H4 (cell line): ENCODE measurements at regions not wholly inside any gene's neighbourhood (a gene's known extent, or its start where the extent isn't known, plus 50 kb on each side); places are given as distances from the start of the nearest gene placed in this dataset.
A peak's percentile ranks its signal among the peaks of the same experiment; 100 is the strongest.
"Not testable (repeated sequence)": the region's sequence is repeated elsewhere in the genome, so short reads cannot be mapped to it uniquely, and the experiment has no call there.

Source experiments
- DNase-seq: peaks from one replicate; pipeline ENCODE4 v3.0.0-alpha.2; 2015; ENCODE audit warnings: low spot score

DNA sequence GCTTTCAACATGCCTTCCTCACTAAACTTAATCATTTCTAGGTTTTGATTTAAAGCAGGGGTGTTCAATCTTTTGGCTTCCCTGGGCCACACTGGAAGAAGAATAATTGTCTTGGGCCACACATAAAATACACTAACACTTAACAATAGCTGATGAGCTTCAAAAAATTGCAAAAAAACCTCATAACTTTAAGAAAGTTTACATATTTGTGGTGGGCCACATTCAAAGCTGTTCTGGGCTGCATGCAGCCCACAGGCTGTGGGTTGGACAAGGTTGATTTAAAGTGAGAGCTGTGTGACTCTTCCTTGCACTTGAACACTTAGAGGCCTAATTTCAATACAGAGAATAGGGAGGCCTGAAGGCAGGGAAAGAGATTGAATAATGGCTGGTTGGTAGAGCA is 598.3 kb downstream of the EFNA5 start:
- peak; percentile 59 for DNase-seq

DNA sequence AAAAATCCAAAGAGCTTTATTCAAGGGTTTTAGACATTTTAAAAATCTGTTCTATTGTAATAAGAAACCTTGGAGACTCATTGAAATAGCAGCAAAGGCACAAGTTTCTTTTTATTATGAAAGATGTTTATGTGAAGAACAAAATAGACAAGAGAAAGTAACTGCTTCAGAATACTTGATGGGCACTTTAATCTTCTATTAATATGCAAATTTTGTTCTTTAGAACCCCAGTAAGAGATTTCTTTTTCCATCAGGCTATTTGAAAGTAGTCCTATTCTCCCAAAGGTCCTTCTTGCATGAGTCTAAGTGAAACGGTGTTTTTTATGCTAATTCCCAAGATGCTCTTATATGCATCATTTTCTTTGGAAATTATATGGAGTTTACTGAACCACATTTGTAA is 602.0 kb downstream of the EFNA5 start:
- DNase-seq = no peak

DNA sequence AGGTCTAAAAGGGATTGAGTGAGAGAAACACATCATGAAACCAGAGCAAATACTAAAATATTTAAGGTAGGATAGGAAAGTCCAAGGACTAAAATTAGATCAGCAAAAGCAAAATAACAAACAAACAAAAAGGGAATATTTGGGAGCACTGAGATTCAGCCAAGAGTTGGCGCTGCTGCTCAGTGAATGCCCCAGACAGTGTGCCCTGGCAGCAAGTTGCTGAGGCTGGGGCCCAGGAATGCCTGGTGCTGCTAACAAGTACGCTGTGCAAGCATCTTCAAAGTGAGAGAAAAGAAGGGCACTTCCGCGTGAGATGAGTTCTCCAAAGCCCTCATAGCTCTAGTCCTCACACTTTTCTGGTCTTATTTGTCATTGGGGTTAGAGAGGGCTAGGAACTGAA is 603.3 kb downstream of the EFNA5 start:
- DNase-seq = no peak

DNA sequence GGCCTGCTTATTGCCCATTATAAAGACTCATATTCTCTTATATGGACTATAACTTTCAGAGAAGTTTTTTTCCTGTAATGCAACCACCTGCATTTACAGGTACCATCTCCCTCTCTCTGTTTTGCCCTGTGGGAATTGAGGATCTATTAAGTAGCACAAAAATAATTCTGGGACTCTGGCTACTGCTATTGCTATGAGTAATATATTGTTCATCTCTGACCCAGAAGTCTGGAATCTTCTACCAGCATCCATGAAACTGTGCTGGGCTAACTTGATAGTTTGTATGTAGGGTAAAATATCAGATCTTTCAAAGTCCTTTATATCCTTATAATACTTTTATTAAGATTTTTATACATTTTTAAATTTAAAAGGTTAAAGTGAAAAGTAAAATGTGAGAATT is 607.2 kb downstream of the EFNA5 start:
- DNase-seq = no peak

DNA sequence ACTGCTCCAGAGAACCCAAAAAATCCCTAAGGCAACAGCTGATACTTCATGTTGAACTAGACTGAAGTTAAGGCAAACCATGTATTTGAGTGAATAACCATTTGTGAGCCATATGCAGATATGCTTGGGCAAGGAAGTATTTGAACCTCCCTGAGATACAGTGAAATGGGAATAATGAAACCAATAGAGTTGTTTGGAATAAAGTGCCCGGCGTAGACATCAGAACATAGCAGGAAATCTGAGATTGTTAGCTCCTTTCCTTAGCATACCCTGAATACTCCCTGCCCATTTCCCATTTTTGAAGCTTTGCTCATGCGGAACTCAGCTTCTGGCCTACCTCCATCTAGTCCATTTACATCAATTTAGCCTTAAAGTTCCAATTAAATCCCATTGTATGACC is 611.9 kb downstream of the EFNA5 start:
- no peak for DNase-seq

DNA sequence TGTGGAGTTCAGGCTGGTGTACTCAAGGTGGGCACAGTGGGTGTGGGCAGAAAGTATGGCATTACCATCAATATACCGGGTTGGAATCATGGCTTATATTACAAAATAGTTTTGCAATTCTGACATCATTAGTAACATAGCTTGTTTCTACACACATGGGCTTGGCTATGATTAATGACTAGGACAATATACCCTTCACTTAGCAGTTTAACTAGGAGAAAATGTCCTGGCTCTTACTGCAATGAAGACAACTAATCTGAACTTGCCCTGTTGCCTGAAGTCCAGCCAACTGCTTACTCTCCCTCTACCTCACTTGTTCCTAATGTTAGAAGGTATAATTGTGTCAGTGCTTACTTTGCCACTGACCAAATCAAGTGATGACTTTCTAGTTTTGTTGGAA is 612.5 kb downstream of the EFNA5 start:
- DNase-seq = no peak

DNA sequence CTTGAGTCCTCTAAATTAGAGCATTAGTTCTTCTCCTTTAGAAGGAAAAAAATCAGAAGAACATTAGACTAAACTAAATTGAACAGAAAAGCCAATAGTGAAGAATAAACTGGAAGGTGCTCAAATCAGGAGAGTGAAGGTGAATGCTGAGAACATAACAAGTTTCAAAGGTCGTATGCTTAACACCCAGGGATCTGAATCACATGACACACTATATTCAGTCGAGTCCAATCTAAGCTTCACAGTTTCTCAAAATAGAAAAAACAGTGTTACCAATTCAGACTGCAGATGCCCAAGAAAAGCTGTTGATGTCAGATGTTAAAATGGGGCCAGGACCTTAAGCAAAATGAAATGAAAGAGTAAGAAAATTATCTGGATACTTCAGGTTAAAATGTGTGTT is 614.5 kb downstream of the EFNA5 start:
- no peak for DNase-seq

DNA sequence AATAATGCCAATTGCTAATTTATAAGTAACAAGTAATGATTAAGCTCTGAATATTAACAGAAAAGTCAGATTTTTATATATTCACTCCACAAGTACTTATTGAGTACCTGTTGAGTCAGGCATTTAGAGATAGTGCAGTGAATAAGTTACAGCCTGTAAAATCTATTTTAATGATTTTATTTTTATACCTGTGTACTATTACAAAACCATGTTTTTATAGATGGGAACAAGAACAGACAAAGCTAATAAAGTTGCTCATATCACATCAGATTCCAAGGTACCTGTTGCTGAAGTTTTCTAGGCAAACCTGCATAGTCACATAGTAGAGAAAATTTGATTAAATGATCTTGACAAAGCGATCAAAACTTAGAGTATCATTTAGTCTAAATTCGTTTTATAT is 623.7 kb downstream of the EFNA5 start:
- no peak for DNase-seq

DNA sequence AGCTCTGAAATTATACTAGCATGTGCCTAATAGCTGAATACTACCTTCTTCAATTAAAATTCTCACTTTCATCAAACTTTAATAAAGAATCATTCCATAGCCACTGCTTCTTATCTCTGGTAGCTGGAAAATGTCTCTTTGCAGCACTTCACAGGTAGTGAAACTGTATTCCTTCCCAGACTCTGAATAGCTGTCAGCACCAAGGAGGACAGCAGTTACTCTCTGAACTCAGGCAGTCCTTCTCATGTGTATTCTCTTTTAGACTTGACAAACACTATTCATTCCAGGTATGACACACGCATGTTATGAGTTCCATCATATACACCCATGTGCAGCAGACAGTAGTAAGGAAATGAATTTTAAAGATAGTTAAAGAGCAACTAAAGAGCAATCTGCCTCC is 627.1 kb downstream of the EFNA5 start:
- no peak for DNase-seq

DNA sequence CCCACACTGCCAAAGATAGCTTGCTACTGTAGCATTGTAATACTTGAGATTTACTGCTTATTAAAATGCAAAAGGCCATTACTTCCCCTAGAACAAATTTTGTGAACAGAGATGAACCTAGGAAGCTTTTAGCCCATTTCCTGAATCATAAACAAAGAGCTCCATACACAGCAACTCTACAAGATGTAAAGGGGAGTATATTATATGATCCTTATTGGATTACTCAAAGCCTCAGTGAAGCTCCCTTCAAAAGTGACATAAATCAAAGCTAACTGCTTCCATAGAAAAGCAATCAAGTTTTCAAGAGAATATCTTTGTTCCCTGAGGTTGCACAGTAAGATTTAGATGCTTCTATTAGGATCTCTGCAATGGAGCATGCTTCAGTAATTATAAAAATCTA is 629.8 kb downstream of the EFNA5 start:
- DNase-seq = no peak

DNA sequence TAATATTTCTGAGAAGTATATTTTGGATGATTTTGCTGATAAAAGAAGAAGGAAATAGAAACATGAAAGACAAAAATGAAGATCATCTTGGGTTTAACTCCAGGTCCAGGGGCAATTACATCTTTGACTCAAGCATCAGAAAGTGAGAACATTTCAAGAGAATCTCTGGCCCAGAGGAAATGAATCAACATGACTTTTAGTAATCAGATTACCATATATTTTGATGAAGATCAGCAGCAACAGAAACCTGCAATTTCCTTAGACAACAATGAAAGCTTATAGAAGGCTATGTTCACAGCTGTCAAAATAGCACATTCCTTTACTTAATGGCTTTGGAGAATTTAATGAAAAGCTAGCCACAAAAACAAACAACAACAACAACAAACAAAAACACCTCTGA is 638.1 kb downstream of the EFNA5 start:
- DNase-seq = no peak

DNA sequence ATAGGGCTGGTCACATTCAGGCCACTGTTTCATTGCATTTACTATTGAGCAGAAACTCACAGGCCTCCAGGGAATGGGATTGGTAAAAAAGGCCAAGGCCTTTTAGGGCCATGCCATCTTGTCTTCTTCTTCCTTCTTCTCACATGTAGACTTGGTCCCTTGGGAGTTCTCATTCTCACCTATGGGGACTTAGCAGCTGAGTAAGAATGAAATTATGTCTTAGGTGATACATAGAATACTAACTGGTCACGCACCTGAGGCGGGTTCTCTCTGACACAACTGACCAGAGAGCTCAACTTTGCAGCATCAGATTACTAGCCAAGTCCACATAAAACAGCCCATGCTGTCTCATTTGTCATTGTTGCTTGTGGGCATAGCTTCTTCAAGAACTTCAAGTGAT is 641.8 kb downstream of the EFNA5 start:
- DNase-seq = no peak

DNA sequence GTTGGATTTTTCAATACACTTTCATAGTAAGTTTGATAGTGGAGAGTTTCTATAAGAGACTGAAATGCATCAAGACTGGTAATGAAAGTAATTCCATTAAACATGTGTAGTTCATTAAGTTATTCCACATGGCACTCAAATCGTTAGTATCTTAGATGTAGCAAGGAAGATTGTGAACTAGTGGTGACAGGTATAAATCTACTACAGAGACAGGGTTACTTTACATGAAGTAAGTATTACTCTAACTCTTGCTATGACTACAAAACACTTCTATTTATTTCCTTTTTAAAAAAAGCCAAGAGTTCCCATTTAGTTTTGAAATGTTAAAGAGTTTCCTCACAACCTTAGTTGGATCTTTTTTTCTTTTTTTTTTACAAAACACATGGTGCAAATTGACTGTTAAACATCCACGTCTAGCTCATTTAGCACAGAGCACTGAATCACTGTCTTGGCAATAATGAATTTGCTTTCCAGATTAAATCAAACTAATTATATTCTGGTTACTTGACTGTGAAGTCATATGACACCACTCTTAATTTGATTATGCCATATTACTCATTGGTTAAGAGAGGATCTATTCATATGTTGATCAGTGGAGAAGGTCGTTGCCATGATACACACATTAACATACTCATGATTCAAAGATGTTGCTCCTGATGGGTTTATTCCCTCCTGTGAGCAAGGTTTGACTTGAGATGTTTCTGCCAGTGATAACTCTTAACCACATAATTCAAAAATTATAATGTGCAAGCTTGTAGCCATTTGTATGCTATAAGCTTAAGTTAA is 644.8 kb downstream of the EFNA5 start:
- no peak for DNase-seq

DNA sequence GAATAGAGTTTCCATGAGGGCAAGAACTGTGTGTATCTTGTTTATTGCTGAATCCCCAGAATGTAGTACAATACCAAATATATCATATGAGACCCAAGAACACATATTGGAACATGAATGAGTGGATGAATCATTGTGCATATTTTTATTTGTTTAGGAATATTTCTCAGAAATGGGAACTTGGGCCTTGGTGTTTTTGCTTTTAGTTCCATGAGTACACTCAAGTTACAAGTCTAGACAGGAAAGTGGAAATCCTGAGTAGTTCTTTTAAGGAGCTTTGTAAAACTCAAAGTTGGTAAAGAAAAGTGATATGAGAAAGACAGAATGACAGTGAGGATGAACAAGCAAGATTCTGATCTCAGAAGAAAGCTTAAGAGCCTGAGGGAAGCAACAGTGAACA is 647.0 kb downstream of the EFNA5 start:
- no peak for DNase-seq

DNA sequence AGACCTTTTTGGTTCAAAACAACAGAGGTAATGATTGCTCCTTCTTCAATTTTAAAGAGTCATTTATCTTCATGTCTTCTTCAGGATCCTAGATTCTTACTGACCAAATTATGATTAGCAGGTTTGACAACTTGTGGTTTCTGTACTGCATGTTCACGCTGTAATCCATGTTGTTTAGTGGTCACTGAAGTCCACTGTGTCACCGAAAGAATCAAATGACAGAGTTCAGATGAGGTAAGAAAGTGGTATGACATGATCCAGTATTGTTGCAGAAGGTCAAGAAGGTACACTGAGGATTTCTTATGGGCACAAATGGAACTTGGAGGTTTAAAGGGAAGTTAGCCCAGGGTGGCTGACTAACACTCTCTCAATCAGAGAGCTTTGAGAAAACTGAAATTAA is 649.2 kb downstream of the EFNA5 start:
- no peak for DNase-seq

DNA sequence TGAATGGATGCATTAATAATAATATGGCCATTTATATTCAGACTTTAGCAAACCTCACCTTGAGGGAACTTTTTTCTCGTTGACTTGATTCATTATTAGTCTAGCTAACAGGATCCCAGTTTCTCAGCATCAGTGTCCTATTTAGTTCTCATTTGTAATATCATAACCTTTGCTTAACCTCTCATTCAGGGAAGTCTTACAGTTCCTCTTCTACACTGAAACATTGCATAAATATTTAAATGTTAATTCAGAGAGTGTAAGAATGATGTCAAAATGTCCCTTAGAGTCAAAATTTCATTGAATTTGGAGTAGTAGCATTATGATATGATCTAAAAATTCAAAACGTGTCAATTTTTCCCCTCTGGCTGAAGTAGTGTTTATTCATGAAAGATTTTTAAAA is 650.1 kb downstream of the EFNA5 start:
- DNase-seq = no peak

DNA sequence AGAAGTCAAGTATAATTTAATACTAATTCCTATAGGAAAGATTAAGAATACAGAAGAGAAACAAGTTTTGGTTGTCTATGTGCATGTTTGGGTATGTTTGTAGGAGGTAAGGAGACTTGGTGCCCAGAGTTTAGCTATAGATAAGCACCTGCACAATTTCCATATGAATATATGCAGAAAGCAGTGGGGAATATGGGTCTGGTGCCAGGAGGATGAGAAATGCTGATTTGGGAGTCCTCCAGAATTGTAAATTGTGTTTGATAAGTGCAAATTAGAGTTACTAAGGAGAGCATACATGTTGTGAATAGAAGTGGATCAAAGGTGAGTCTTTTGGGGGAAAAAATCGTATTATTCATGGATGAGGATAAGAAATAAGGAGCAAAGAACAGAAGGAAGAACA is 653.1 kb downstream of the EFNA5 start:
- no peak for DNase-seq

DNA sequence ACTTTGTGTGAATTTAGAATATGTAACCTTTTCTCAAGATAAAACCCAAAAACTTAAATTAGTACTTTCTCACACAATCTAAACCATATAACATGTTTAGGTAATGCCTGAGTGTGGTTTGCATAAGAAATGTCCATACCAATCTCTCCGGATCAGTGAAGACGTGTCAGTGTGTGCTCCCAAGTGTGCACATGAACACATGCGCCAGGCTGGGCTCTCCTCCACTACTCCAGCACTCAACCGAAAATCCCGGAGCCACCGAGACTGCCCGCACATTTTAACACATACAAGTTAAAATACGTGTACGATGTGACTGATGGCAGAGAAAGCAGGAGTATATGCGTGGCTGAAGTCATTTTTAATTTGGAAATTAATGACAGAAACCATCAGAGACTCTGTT is 658.4 kb downstream of the EFNA5 start:
- DNase-seq = no peak

DNA sequence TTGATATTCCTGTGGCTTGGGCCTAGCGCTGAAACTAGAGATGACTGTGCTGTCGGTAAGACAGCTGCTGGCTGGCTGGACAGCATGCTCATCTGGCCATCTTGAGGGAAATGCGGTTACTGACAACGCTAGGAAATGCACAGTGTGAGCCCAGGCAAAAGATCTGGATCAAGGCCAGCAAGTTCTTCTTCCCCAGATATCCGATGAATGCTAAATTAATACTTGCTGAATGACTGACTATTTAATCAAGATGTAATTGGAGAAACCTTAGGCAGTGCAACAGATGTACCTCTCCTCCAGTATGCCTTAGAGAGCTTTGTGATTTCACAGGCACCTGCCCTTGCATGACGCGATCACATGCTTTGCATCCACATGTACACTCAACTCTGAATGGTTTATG is 659.1 kb downstream of the EFNA5 start:
- no peak for DNase-seq

DNA sequence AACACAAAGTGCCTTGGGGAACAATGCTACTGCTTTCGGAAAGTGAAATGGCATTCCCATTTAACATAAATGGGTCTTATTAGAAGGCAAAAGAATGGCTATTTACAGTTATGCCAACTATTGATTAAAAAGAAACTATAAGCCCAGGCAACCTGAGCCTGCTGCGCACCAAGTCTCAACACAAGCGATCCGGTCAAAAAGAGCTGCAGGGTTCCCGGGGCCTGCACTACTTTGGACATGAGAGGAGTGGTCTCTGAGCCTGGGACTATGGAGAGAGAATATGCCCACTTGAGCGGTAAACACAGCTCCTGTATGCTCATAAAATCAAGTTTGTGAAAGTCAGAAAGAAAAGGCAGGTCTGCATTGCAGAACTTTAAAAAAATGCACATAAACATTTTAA is 660.7 kb downstream of the EFNA5 start:
- DNase-seq = no peak

DNA sequence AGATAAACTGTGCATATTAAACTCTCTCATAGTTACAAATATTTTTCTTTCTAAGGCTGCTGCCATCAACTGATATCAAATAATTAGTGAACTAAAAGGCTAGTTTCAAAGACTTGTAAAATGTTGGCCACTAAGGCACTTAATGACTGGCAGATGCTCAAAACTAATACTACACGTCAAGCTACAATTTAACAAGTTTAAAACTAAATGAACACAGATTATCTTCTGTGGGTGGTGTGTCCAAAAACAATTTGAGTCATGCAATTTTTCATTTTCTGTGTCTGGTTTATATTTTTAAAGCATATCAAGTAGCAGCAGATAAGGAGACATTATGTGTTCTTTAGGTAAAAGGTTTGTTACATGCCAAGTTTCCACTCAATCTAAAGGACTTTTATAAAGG is 665.1 kb downstream of the EFNA5 start:
- DNase-seq = no peak

DNA sequence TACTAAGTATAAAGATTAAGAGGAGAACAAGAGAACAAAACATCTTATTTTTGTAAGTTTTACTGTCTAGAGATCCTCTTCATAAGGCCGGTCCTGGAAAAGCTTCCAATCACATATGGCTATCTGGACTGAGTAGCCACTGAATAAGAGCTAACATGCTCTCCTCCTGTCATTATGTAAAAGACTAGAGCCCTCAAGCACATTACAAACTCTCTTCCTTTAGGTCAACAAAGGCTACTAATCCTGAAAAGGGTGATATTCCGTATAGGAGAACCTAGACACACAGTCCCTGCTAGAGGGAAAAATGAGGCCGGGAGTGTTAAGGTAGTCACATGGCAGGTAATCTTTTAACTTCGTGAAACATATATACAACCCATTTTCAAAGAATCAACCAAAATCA is 665.6 kb downstream of the EFNA5 start:
- no peak for DNase-seq

DNA sequence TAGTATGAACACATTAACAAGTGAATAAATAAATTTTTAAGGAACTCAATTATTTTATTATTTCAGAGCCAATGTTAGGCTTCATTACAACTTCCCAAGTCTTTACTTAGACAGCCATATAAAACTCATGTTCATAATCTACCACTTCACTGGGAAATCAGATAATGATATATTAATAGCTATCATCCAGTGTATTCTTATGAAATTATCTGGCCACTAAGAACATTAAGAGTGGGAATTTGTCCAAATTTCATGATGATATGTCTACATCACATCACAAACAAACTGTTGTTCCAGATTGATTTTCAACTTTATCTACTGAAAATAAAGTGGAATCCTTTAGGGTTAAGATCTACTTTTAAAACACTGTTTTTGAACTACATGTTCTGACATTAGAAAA is 668.6 kb downstream of the EFNA5 start:
- DNase-seq = no peak

DNA sequence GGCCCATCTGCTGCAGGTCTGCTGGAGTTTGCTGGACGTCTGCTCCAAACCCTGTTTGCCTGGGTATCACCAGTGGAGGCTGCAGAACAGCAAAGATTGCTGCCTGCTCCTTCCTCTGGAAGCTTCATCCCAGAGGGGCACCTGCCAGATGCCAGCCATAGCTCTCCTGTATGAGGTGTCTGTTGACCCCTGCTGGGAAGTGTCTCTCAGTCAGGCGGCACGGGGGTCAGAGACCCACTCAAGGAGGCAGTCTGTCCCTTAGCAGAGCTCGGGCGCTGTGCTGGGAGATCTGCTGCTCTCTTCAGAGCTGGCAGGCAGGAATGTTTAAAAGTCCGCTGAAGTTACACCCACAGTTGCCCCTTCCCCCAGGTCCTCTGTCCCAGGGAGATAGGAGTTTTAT is 671.2 kb downstream of the EFNA5 start:
- not testable (repeated sequence) for DNase-seq
